SK-N-SH (cell line): ENCODE measurements at regions not wholly inside any gene's neighbourhood (a gene's known extent, or its start where the extent isn't known, plus 50 kb on each side); places are given as distances from the start of the nearest gene placed in this dataset.

Experiments
- CTCF ChIA-PET: fragments of 300-600, 350-600 bp; formaldehyde crosslinking; extraction: SDS; loops from one replicate; lab custom pipeline; 2021; lab: Yijun Ruan, JAX
- POLR2A ChIA-PET: fragments of 350-600 bp; sonication (Branson Sonifier 250); formaldehyde crosslinking; extraction: SDS; loops from one replicate; lab custom pipeline; 2020; ENCODE audit warnings: antibody characterized with exemption, inconsistent platforms; lab: Yijun Ruan, JAX
- DNase-seq: peaks from one replicate; pipeline ENCODE4 v3.0.0; 2012
- H2AFZ ChIP-seq: fragments of 200-600 bp; sonication (generic); 2 replicates; pipeline ENCODE4 v1.8.1; 2016; ENCODE audit warnings: antibody characterized with exemption, mild to moderate bottlenecking, low read depth
- H3F3A ChIP-seq: fragments of 200-600 bp; sonication (generic); replicated peaks from 2 replicates; pipeline ENCODE3; 2016; ENCODE audit warnings: antibody characterized with exemption, mild to moderate bottlenecking; ENCODE audit not compliant: insufficient read depth
- H3K27ac ChIP-seq, 2 experiments: fragments of 200-500 bp in 1 of 2; fragments of 200-600 bp in 1 of 2; sonication (Bioruptor generic) in 1 of 2; sonication (generic), shearing (Covaris generic) in 1 of 2; 2 replicates each; pipeline versions ENCODE4 v1.5.1 to v1.6.1; 2014 to 2016; ENCODE audit warnings: low read depth in 2 of 2, inconsistent platforms in 1 of 2, low read length in 1 of 2, mild to moderate bottlenecking in 1 of 2, mixed read lengths in 1 of 2
- H3K27me3 ChIP-seq: fragments of 200-600 bp; sonication (generic), shearing (Covaris generic); 2 replicates; pipeline ENCODE4 v1.6.1; 2016; ENCODE audit warnings: mixed run types; ENCODE audit not compliant: insufficient read depth
- H3K36me3 ChIP-seq, 2 experiments: fragments of 200-500 bp in 1 of 2; fragments of 200-600 bp in 1 of 2; sonication (Bioruptor generic) in 1 of 2; sonication (generic) in 1 of 2; replicated peaks in 1 of 2; 2 replicates each; pipeline versions ENCODE3 to v1.5.1; 2014 to 2016; ENCODE audit warnings: low read length in 1 of 2, mild to moderate bottlenecking in 1 of 2; ENCODE audit not compliant: insufficient read depth in 2 of 2, control insufficient read depth in 1 of 2
- H3K4me1 ChIP-seq, 2 experiments: fragments of 200-500 bp in 1 of 2; fragments of 200-600 bp in 1 of 2; sonication (Bioruptor generic) in 1 of 2; sonication (generic), shearing (Covaris generic) in 1 of 2; 2 replicates each; pipeline versions ENCODE4 v1.5.1 to v1.6.1; 2014 to 2016; ENCODE audit warnings: low read depth in 1 of 2, low read length in 1 of 2, mixed run types in 1 of 2; ENCODE audit not compliant: insufficient read depth in 2 of 2, control insufficient read depth in 1 of 2
- H3K4me2 ChIP-seq: fragments of 200-600 bp; sonication (generic), shearing (Covaris generic); 2 replicates; pipeline ENCODE4 v1.6.1; 2017; ENCODE audit warnings: mixed run types
- H3K4me3 ChIP-seq, 2 experiments: fragments of 200-500 bp in 1 of 2; fragments of 200-600 bp in 1 of 2; sonication (Bioruptor generic) in 1 of 2; sonication (generic), shearing (Covaris generic) in 1 of 2; 2 replicates each; pipeline versions ENCODE4 v1.5.1 to v1.8.1; 2014 to 2016; ENCODE audit warnings: low read depth in 2 of 2, inconsistent platforms in 1 of 2, low read length in 1 of 2, mild to moderate bottlenecking in 1 of 2, mixed read lengths in 1 of 2, moderate library complexity in 1 of 2
- H3K79me2 ChIP-seq: fragments of 200-600 bp; sonication (generic); 2 replicates; pipeline ENCODE4 v1.8.1; 2017; ENCODE audit warnings: mild to moderate bottlenecking; ENCODE audit not compliant: insufficient read depth
- H3K9ac ChIP-seq: fragments of 200-600 bp; sonication (generic); 2 replicates; pipeline ENCODE4 v1.6.1; 2017; ENCODE audit warnings: mixed run types
- H3K9me2 ChIP-seq: fragments of 200-600 bp; sonication (generic); 2 replicates; pipeline ENCODE4 v1.6.1; 2017; ENCODE audit warnings: mixed run types
- H3K9me3 ChIP-seq: fragments of 200-600 bp; sonication (generic); 2 replicates; pipeline ENCODE4 v1.6.1; 2017; ENCODE audit warnings: mixed run types, mild to moderate bottlenecking, moderate library complexity
- H4K20me1 ChIP-seq: fragments of 200-600 bp; sonication (generic); 2 replicates; pipeline ENCODE4 v1.6.1; 2017; ENCODE audit warnings: mild to moderate bottlenecking, mixed run types; ENCODE audit not compliant: insufficient read depth
- CTCF ChIP-seq: fragments of 200-600 bp; sonication (generic); IDR thresholded peaks from 2 replicates; pipeline ENCODE4 v1.6.1; 2017; ENCODE audit warnings: antibody characterized with exemption, mild to moderate bottlenecking, moderate library complexity
- FOSL2 ChIP-seq: IDR thresholded peaks from 2 replicates; pipeline ENCODE4 v1.4.0; 2012; ENCODE audit warnings: low read depth, mild to moderate bottlenecking, moderate library complexity, borderline replicate concordance
- FOXJ3 ChIP-seq: sonication (generic); formaldehyde crosslinking; IDR thresholded peaks from 2 replicates; pipeline ENCODE4 v1.5.1; 2020; ENCODE audit warnings: mild to moderate bottlenecking, missing genetic modification reagents
- MEF2A ChIP-seq: IDR thresholded peaks from 2 replicates; pipeline ENCODE4 v1.4.0; 2012; ENCODE audit warnings: low read depth, borderline replicate concordance
- MXI1 ChIP-seq: IDR thresholded peaks from 2 replicates; pipeline ENCODE4 v1.6.1; 2012; ENCODE audit warnings: mild to moderate bottlenecking, low read depth, low read length, improper control_type of control experiment
- NRF1 ChIP-seq: IDR thresholded peaks from 2 replicates; pipeline ENCODE4 v1.6.1; 2012; ENCODE audit warnings: low read depth, mild to moderate bottlenecking, low read length
- PBX3 ChIP-seq: IDR thresholded peaks from 2 replicates; pipeline ENCODE4; 2012
- RAD21 ChIP-seq: IDR thresholded peaks from 2 replicates; pipeline ENCODE4 v1.6.1; 2012; ENCODE audit warnings: mild to moderate bottlenecking, low read length
- RCOR1 ChIP-seq: fragments of 150-350 bp; IDR thresholded peaks from 2 replicates; pipeline ENCODE4 v1.6.1; 2017; ENCODE audit warnings: antibody characterized with exemption, low read length
- REST ChIP-seq: IDR thresholded peaks from 2 replicates; pipeline ENCODE4 v1.6.1; 2012; ENCODE audit warnings: mild to moderate bottlenecking, low read depth, low read length, moderate library complexity
- RXRA ChIP-seq: IDR thresholded peaks from 2 replicates; pipeline ENCODE4 v1.4.0; 2012; ENCODE audit warnings: low read depth, mild to moderate bottlenecking, borderline replicate concordance
- TAF1 ChIP-seq: IDR thresholded peaks from 2 replicates; pipeline ENCODE4 v1.6.1; 2012; ENCODE audit warnings: low read depth, mild to moderate bottlenecking, low read length, moderate library complexity, borderline replicate concordance
- TCF12 ChIP-seq: IDR thresholded peaks from 2 replicates; pipeline ENCODE4 v1.4.0; 2012
- TEAD4 ChIP-seq: IDR thresholded peaks from 2 replicates; pipeline ENCODE4 v1.4.0; 2012; ENCODE audit warnings: mild to moderate bottlenecking, borderline replicate concordance; ENCODE audit not compliant: insufficient read depth
- USF1 ChIP-seq: IDR thresholded peaks from 2 replicates; pipeline ENCODE4 v1.4.0; 2012; ENCODE audit warnings: low read depth, borderline replicate concordance
- USF2 ChIP-seq: fragments of 150-350 bp; IDR thresholded peaks from 2 replicates; pipeline ENCODE4 v1.6.1; 2017; ENCODE audit warnings: antibody characterized with exemption, low read length, low read depth, borderline replicate concordance
- WGBS: methylation state at CpG from one replicate; pipeline ENCODE4 v1.1.6; 2017; ENCODE audit warnings: low lambda C conversion rate; 5-methylcytosine and 5-hydroxymethylcytosine counted together

GRCh38 chr6:141208101-141208500, 924.6 kb upstream of the GJE1 start:
- WGBS = 16% methylated on average over 1 of the region's 1 CpG
- H3K9ac ChIP-seq = no peak overlapping the region
- H3K79me2 ChIP-seq = no peaks in the 10 kb centered on the region
- no peaks in the 10 kb centered on the region for H3K4me1 ChIP-seq
- no peak overlapping the region for H3K4me2 ChIP-seq
- CTCF ChIA-PET = no interaction called here
- no peak overlapping the region for H2AFZ ChIP-seq
- no peaks in the 10 kb centered on the region for H3K36me3 ChIP-seq
- no peaks in the 10 kb centered on the region for H3K9me2 ChIP-seq
- H3K4me3 ChIP-seq = no peak overlapping the region
- no peak overlapping the region for H3K27ac ChIP-seq
- no peaks in the 10 kb centered on the region for H3F3A ChIP-seq
- POLR2A ChIA-PET = no interaction called here
- no peak for TF ChIP-seq RAD21
- TF ChIP-seq USF2 = no peak
- TF ChIP-seq FOSL2 = no peak
- TF ChIP-seq CTCF = no peak
- TF ChIP-seq FOXJ3 (CRISPR knock-in tag) = no peak
- TF ChIP-seq TAF1 = no peak
- TF ChIP-seq TCF12 = no peak
- TF ChIP-seq USF1 = no peak
- TF ChIP-seq, all 33 proteins: peak for 0
- no peaks in the 10 kb centered on the region for H4K20me1 ChIP-seq
- DNase-seq = no peak
- no peaks in the 10 kb centered on the region for H3K27me3 ChIP-seq
- no peaks in the 10 kb centered on the region for H3K9me3 ChIP-seq

- Histone ChIP-seq H3K9me2 (no peaks in the 10 kb centered on the region), H3K27me3 (no peaks in the 10 kb centered on the region), H3K79me2 (no peaks in the 10 kb centered on the region), H3K4me3 (no peak overlapping the region), H3K4me1 (no peaks in the 10 kb centered on the region), H3K9ac (no peak overlapping the region), H3K9me3 (no peaks in the 10 kb centered on the region), H3F3A (no peaks in the 10 kb centered on the region), H2AFZ (no peak overlapping the region), H3K27ac (no peak overlapping the region), H3K36me3 (no peaks in the 10 kb centered on the region), H4K20me1 (no peaks in the 10 kb centered on the region), H3K4me2 (no peak overlapping the region)
- 6% methylated on average over 4 of the region's 4 CpGs for WGBS
- ChIA-PET POLR2A (no interaction called here), CTCF (no interaction called here)
- DNase-seq = no peak
- TF ChIP-seq RXRA = no peak
- no peak for TF ChIP-seq FOSL2
- no peak for TF ChIP-seq REST
- no peak for TF ChIP-seq MEF2A
- no peak for TF ChIP-seq MXI1
- no peak for TF ChIP-seq RAD21
- no peak for TF ChIP-seq TEAD4
- no peak for TF ChIP-seq RCOR1
- TF ChIP-seq PBX3 = no peak
- no peak for TF ChIP-seq CTCF
- TF ChIP-seq NRF1 = no peak
These were observed 928.7 kb upstream of the GJE1 start for GRCh38 chr6:141203902-141204575.
